HG02623 (cell line): ENCODE measurements at regions not wholly inside any gene's neighbourhood (a gene's known extent, or its start where the extent isn't known, plus 50 kb on each side); places are given as distances from the start of the nearest gene placed in this dataset.

Experiments
- ATAC-seq: cut with Tn5 transposase; IDR thresholded peaks from one replicate; pipeline ENCODE4 v1.9.1; 2021; ENCODE audit warnings: moderate library complexity; ENCODE audit not compliant: unreplicated experiment

GRCh38 chr6:21507811-21508210, 85.7 kb upstream of the SOX4 start:
- ATAC-seq: no peak

DNA sequence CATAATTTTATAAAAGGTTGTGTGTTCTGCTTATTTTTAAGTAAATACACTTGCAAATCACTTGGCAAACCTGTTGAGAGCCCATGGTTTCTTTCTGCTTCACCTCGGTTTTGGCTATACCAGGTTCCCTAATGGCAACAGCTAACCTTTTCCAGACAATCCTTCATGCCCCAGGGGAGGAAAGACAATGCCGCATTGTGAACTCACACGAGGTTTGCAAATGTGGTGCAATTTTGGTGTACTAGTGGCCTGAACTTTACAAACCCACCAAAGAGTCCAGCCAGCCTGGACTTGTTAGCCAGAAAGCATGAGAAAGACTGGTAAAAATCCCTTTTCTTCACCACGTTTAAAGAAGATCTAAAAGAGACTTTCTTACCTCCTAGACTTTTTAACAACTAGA, 84.8 kb upstream of the SOX4 start:
- no peak for ATAC-seq

DNA sequence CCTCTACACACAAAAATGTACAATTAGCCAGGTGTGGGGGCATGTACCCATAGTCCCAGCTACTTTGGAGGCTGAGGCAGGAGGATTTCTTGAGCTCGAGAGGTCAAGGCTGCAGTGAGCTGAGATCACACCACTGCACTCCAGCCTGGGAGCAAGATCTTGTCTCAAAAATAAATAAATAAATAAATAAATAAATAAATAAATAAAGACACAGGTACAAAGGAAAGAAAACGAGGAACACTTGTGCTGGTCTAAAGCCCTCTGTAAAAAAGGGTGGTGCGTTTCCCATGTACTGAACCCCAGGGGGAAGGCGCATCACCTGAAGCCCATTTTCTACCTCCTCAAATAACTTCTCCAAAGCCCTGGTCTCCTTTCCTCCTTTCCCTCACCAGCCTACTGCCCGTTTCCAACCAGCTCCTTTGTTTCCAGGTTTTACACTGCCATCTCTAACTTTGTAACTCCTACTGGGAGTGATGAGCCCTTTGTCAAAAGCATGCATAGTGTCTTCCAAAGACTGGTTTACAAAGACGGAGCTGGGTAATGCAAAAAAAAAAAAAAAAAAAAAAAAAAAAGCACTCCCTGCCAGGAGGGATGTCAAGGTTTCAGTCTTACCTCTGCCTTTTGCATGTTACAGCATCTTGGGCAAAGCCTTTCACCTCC, 81.5 kb upstream of the SOX4 start:
- no peak for ATAC-seq

DNA sequence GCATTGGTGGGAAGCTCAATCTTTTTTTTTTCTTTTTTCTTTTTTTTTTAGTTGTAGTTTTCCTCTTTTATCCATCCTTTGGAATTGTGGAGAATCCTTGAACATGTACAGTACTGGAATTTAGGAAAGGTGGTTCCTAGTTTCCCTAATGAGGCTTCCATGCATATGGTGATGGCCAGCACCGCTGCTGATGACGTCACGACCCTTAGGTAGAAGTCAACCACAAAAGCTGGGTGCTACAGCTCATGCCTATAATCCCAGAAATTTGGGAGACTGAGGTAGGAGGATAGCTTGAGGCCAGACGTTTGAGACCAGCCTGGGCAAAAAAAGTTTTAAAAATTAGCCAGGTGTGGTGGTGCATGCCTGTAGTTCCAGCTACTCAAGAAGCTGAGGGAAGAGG, 79.3 kb upstream of the SOX4 start:
- no peak for ATAC-seq

DNA sequence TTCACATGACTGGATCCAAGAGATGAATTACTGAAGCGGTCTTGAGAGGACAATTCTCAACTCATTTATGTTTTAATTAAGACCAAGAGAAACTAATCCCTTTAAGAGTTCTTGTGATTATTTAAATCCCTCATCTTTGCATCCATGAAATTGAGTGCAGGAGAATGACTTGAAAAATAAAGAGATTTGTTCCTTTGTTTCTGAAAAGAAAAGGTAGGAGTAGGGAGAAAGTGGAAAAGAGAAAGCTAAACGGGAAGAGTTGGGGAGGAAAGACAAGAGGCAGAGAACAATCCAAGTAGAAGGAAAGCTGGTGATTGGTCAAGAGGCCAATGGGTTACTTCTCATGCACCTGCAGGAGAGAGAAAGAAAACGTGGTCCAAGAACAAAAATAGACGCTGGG, 75.2 kb upstream of the SOX4 start:
- ATAC-seq: no peak

DNA sequence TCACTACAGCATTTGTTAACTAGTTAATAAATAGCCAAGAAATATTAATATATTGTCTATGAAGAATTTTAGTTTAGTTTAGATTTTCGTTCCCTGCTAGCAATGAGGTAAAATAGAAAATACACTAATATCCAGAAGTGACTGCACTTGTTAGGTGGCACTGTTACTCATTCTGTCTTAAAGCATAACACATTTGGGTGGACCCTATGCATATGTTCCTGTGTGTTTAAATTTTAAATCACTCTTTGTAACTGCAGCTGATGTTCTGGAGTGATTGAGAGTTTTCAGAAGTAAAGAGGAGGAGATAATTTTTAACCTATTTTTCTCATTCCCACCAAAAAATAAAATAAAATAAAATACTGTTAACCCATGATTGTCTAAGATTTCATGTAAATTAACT, 73.9 kb upstream of the SOX4 start:
- ATAC-seq: no peak

DNA sequence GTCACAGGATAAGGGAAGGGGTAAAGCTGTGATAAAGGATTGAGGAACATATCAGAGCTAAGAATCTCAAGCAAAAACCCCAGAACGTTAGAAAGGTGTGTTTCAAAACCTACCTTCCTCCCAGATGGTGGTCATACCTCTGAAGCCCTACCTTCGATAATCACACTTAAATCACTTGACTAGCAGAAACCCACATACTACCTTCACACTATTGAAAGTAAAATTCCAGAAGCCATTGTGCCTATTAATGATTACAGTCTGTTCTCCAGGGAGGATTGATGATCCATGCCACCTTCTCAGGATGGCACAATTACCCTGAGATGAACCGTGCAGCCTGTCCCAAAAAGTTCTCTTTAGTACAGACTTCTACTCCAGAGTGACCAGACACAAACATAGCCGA, 72.3 kb upstream of the SOX4 start:
- no peak for ATAC-seq

GRCh38 chr6:21522143-21522747, 71.3 kb upstream of the SOX4 start:
- no peak for ATAC-seq

DNA sequence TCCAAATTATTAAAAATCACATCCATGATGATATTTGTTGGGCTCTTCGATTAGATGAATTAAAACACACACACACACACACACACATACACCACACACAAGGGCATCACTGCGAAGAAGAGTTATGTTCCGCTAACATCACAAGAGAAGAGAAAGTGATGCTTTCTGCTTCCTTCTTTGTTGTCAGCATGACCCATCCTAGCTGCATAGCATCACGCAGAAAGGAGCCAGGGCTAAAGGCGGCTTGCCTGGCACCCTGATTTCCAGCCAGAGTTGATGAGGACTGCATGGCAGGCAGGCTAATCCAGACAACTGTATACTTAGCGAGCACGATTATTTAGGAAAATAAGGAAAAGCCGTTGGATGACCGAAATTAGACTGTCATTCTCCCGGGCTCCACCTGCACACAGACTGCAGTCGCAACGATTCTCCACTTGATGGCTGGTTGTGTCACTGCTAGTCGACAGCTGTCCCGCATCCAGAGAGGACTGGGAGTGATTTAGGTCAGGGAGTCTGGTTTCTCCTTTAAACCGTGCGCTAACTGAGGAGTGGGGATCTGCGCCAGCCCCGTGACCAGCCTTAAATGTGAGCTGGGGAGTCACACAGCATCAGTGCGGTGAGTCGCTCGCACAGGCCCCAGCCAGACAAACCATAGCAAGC, 70.6 kb upstream of the SOX4 start:
- no peak for ATAC-seq

- no peak for ATAC-seq
Measured at GRCh38 chr6:21523652-21524051, 69.9 kb upstream of the SOX4 start.

DNA sequence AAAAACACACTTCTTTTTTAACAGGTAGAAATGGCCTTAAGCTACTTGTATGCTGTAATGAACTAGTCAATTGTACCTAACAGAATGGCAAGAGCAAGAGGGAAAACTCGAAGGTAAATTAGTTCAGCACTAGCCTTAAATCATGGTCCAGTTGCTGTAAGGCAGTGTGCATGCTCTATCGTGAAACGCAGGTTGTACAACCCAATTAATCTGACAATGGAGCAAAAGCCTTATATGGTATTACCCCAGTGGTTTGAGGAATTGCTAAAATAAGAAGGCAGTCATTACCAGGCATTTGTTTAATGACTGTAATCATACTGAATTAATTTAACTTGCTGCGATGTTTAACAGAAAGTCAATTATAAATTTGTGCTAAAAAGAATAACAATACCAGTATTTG, 69.3 kb upstream of the SOX4 start:
- no peak for ATAC-seq

GRCh38 chr6:21526974-21527373, 66.6 kb upstream of the SOX4 start:
- no peak for ATAC-seq

- no peak for ATAC-seq
Measured at GRCh38 chr6:21527731-21528130, 65.8 kb upstream of the SOX4 start.

- ATAC-seq: no peak
Measured at GRCh38 chr6:21529431-21529830, 64.1 kb upstream of the SOX4 start.

GRCh38 chr6:21531393-21531792, 62.2 kb upstream of the SOX4 start:
- ATAC-seq: no peak

- no peak for ATAC-seq
Measured at GRCh38 chr6:21533678-21534077, 59.9 kb upstream of the SOX4 start.

- no peak for ATAC-seq
Measured at GRCh38 chr6:21536280-21536766, 57.2 kb upstream of the SOX4 start.

DNA sequence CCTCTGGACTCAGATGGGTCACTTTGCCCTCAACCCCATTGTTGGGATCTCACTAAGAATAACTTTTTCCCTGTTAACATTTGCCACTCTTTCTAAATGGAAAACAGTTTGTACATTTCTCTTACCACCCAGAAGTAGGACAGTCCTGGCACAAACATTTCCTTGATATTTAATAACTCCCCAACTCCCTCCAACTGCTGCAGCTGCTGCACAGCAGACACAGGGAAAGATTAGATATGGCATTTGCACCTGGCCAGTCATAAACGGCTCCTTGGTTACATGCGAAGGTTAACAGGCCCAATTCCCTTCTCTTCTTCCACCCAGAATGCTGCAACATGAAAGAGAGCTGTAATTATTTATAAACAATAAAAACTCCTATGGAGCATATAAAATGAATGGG, 55.9 kb upstream of the SOX4 start:
- no peak for ATAC-seq

DNA sequence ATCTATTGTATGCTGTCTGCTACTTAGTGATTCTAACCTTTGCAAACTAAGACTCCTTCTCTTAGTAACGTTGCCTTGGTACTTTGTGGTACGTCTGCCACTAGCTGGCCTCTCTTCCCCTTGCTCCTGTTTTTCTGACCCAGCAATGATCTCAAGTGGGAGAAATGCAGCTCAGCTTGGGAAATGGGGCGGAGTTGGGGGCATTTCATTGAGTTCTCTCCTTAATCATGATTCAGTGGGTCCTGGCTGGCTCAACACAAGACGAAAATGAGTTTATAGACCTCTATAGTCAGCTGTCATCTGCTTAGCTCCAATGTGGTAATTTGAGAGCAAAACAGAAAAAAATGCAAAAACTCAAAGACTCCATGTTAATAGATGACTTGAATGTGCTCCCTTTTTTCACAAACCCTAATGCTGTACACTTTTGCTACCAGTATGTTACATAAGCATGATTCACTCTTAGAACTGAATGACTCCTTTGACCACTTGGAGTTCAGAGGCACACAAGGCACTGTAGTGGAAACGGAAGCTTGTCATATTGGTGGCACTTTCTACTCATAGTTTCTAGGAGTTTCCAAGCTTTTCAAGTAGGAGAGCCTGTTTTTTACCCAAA, 55.3 kb upstream of the SOX4 start:
- ATAC-seq: no peak

DNA sequence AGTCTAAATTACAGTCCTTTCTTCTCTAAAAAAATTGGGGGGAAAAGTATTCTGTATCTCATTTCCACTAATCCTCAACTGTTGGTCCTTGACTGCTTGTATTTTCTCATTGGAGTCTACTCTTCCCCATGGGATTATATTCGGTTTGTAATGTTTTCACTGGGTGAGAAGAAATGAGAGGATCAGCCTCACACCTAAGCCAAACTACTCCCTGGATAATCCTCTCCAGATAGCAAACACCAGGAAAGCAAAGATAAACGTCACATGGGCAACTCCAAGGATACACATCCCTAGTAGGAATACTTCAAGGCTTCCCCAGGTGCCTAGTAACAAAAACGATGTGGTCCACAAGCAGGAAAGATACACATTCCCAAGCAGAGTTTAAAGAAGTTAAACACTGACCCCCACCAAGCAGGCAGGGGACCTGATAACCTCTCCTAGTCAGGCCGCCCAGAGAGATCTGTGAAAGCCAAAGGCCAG, 53.9 kb upstream of the SOX4 start:
- ATAC-seq: no peak
